ENCODE measurements at regions not wholly inside any gene's neighbourhood (a gene's known extent, or its start where the extent isn't known, plus 50 kb on each side); places are given as distances from the start of the nearest gene placed in this dataset.
"Not testable (repeated sequence)": the region's sequence is repeated elsewhere in the genome, so short reads cannot be mapped to it uniquely, and the experiment has no call there.

DNA sequence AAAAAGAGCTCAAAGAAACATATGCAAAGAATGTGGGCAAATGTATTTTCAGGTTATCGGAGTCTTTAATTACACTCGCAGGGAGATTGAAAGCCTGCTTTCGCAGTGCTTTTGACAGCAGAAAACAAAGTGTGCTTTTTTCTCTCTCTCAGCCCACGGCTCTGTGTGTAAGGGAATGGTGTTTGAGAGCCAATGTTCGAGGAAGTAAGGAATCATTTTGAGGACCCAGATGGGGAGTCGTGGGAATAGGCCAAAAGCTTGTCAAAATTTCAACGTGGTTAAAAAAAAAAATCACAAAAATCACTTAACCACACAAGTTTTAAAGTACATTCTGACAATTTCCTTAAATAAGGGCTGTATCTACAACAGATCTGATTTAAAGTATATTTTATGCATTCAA lies 197.1 kb upstream of the IRS2 start:
- TF ChIP-seq, protein P1, sequence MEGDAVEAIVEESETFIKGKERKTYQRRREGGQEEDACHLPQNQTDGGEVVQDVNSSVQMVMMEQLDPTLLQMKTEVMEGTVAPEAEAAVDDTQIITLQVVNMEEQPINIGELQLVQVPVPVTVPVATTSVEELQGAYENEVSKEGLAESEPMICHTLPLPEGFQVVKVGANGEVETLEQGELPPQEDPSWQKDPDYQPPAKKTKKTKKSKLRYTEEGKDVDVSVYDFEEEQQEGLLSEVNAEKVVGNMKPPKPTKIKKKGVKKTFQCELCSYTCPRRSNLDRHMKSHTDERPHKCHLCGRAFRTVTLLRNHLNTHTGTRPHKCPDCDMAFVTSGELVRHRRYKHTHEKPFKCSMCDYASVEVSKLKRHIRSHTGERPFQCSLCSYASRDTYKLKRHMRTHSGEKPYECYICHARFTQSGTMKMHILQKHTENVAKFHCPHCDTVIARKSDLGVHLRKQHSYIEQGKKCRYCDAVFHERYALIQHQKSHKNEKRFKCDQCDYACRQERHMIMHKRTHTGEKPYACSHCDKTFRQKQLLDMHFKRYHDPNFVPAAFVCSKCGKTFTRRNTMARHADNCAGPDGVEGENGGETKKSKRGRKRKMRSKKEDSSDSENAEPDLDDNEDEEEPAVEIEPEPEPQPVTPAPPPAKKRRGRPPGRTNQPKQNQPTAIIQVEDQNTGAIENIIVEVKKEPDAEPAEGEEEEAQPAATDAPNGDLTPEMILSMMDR (IDR thresholded peaks at IDR 0.05): no peak
- TF ChIP-seq POLR2A (IDR thresholded peaks at IDR 0.05) (no peak), EP300 (IDR thresholded peaks at IDR 0.05; ENCODE audit: low read depth) (no peak), POLR2AphosphoS5 (IDR thresholded peaks at IDR 0.05) (no peak)
- intact Hi-C loops (cut with DNase I; ENCODE audit: low total_unique reads): no loop called here
- no peak for DNase-seq
- Histone ChIP-seq H3K4me3 (no peak overlapping the region), H3K36me3 (no peaks in the 10 kb centered on the region), H3K4me1 (no peaks in the 10 kb centered on the region), H3K9me3 (no peaks in the 10 kb centered on the region), H3K27me3 (no peaks in the 10 kb centered on the region), H3K27ac (no peak overlapping the region)
- 38 to 52% methylated on average over 7 of the region's 7 CpGs for WGBS, 2 donors (ENCODE audit: low coverage in 1 of 2)
- in situ Hi-C loops (cut with MboI; ENCODE audit: low pct_ligation_motif_present in 1 of 4, low pct_unique_long_range_greater_than_20kb in 1 of 4, low sequenced_read_pairs in 3 of 4): no loop called here

DNA sequence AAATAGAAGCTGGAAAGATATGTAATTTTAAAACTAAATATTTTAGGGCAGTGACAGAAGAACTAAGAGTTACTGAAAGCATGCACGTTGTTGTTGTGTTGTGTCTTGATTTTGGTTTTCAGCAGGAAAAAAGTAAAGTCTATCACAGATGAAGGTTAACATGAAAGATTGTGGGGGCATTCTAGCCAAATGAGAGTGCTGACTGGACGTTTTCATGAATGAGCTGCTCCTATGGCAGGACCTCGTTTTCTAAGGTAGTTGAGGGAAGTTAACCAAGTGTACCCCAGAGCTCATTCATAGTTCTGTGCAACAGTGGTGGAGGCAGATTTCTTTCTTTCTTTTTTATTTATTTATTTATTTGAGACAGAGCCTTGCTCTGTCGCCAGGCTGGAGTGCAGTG lies 194.6 kb upstream of the IRS2 start:
- H3K27ac ChIP-seq: no peak overlapping the region
- in situ Hi-C loops (cut with MboI; ENCODE audit: low pct_ligation_motif_present in 1 of 4, low pct_unique_long_range_greater_than_20kb in 1 of 4, low sequenced_read_pairs in 3 of 4): no loop called here
- WGBS, 2 donors (ENCODE audit: low coverage in 1 of 2): 55 to 71% methylated on average over 4 of the region's 4 CpGs

DNA sequence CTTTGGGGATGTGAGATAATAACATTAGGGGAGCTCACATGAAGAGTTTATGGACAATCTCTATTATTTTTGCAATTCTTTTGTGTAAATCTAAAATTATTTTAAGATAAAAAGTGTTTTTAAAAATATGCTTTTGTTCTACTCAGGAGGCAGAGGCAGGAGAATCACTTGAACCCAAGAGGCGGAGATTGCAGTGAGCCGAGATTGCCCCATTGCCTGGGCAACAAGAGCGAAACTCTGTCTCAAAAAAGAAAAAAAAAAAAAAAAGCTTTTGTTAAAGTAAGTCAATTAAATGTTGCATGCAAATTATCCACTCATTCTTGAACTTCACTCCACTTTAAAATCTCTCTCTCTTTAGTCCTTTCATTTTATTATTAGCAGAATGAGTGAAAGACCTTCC lies 193.3 kb upstream of the IRS2 start:
- H3K4me1 ChIP-seq; H3K27ac ChIP-seq; H3K27me3 ChIP-seq; DNase-seq; in situ Hi-C loops (cut with MboI; ENCODE audit: low pct_ligation_motif_present in 1 of 4, low pct_unique_long_range_greater_than_20kb in 1 of 4, low sequenced_read_pairs in 3 of 4); H3K4me3 ChIP-seq; H3K9me3 ChIP-seq; intact Hi-C loops (cut with DNase I; ENCODE audit: low total_unique reads); H3K36me3 ChIP-seq: not testable (repeated sequence)
- WGBS, 2 donors (ENCODE audit: low coverage in 1 of 2): 83 to 88% methylated on average over 3 of the region's 3 CpGs

More for the DNA sequence above, 194.6 kb upstream of the IRS2 start:
- no peak for DNase-seq
- Histone ChIP-seq H3K4me3 (no peak overlapping the region), H3K4me1 (no peaks in the 10 kb centered on the region), H3K9me3 (no peaks in the 10 kb centered on the region), H3K27me3 (no peaks in the 10 kb centered on the region), H3K36me3 (no peaks in the 10 kb centered on the region)
- intact Hi-C loops (cut with DNase I; ENCODE audit: low total_unique reads): no loop called here
- TF ChIP-seq EP300 (IDR thresholded peaks at IDR 0.05; ENCODE audit: low read depth) (no peak), POLR2A (IDR thresholded peaks at IDR 0.05) (no peak)
- TF ChIP-seq, protein P1 (IDR thresholded peaks at IDR 0.05): no peak

DNA sequence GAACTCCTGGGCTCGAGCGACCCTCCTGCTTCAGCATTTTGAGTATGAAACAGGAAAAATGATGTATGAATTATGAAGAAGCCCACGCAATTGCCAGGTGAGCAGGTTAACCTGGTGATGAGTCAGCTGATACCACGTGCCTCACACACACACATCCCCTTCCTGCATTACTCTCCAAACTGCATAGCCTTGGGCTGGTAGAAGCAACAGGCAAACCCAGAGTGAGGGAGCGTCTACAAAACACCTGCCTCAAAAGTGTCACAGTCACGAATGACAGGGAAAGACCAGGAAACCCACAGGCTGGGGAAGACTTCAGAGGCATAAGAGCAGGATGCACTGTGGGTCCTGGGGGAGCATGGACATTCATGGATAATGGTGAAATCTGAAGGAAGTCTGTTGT lies 192.8 kb upstream of the IRS2 start:
- no peaks in the 10 kb centered on the region for H3K4me1 ChIP-seq
- TF ChIP-seq EP300 (IDR thresholded peaks at IDR 0.05; ENCODE audit: low read depth) (no peak), POLR2AphosphoS5 (IDR thresholded peaks at IDR 0.05) (no peak), POLR2A (IDR thresholded peaks at IDR 0.05) (no peak)
- TF ChIP-seq, protein P1 (IDR thresholded peaks at IDR 0.05): no peak
- H3K9me3 ChIP-seq: no peaks in the 10 kb centered on the region
- no peak for DNase-seq
- no peak overlapping the region for H3K4me3 ChIP-seq
- no peaks in the 10 kb centered on the region for H3K36me3 ChIP-seq
- intact Hi-C loops (cut with DNase I; ENCODE audit: low total_unique reads): no loop called here
- 58% methylated on average over 6 of the region's 6 CpGs; no CpG with 5 or more reads in 1 of the 2 donors for WGBS, 2 donors (ENCODE audit: low coverage in 1 of 2)
- in situ Hi-C loops (cut with MboI; ENCODE audit: low pct_ligation_motif_present in 1 of 4, low pct_unique_long_range_greater_than_20kb in 1 of 4, low sequenced_read_pairs in 3 of 4): no loop called here
- H3K27ac ChIP-seq: no peak overlapping the region
- no peaks in the 10 kb centered on the region for H3K27me3 ChIP-seq

GRCh38 chr13:109977212-109977968 lies 191.0 kb upstream of the IRS2 start:
- WGBS, 2 donors (ENCODE audit: low coverage in 1 of 2): 74 to 75% methylated on average over 8 to 11 of the region's 11 CpGs
- H3K4me3 ChIP-seq: no peak overlapping the region
- H3K27me3 ChIP-seq: no peaks in the 10 kb centered on the region
- DNase-seq: no peak
- H3K9me3 ChIP-seq: no peaks in the 10 kb centered on the region
- H3K27ac ChIP-seq: no peak overlapping the region
- in situ Hi-C loops (cut with MboI; ENCODE audit: low pct_ligation_motif_present in 1 of 4, low pct_unique_long_range_greater_than_20kb in 1 of 4, low sequenced_read_pairs in 3 of 4): no loop called here
- TF ChIP-seq POLR2A (IDR thresholded peaks at IDR 0.05): no peak
- no peak for TF ChIP-seq POLR2AphosphoS5 (IDR thresholded peaks at IDR 0.05)
- TF ChIP-seq, protein P1 (IDR thresholded peaks at IDR 0.05): no peak
- no peak for TF ChIP-seq EP300 (IDR thresholded peaks at IDR 0.05; ENCODE audit: low read depth)
- no peaks in the 10 kb centered on the region for H3K36me3 ChIP-seq
- intact Hi-C loops (cut with DNase I; ENCODE audit: low total_unique reads): no loop called here
- no peaks in the 10 kb centered on the region for H3K4me1 ChIP-seq

Data from transverse colon (tissue), 4 donors.